Hematopoietic multipotent progenitor cell (in vitro differentiated cells): ENCODE measurements at regions not wholly inside any gene's neighbourhood (a gene's known extent, or its start where the extent isn't known, plus 50 kb on each side); places are given as distances from the start of the nearest gene placed in this dataset.
"Not testable (repeated sequence)": the region's sequence is repeated elsewhere in the genome, so short reads cannot be mapped to it uniquely, and the experiment has no call there.

Experiments
- DNase-seq, 3 donors: peaks; one replicate each; pipeline ENCODE4 v3.0.0-alpha.2; 2011 to 2015; ENCODE audit warnings: low read depth in 2 of 3, low spot score in 2 of 3

GRCh38 chr12:23139026-23139425 is 514.1 kb downstream of the ETNK1 start:
- no peak for DNase-seq

DNA sequence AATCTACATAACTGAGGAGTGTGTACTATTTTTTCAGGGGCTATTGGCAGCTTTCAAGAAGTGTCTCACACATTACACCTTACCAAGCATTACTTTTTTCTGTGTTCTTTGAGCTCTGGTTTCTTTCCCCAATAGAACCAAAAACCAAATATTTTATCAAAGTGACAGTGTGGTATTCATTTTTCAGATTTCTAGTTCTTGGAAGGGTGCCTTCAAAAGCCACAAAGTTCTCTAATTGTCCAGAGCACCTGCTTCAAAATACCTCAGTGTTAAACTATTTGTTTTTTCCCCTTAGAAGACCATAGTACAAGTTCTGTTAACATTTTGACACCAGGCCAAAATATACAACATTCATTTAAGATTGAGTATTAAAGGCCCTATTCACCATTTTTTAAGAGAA is 515.7 kb downstream of the ETNK1 start:
- no peak for DNase-seq

DNA sequence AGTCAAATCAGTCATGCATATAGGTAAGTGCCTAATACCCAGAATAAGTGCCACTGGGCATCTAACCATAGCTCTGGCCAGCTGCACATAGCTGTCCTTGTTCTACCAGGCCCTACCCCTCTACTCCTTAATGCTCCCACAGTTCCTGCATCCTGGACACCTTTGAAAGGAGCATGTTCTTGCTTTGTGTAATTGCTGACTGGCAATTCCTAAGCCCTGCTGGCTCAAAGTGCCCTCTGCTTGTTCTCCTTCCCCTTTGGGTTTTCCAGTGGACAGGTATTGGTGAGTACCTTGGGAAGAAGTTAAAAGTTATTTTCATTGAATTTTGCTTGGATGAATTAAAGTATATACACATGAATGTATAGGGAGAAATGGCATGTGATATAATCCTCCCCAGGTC is 516.4 kb downstream of the ETNK1 start:
- no peak for DNase-seq

DNA sequence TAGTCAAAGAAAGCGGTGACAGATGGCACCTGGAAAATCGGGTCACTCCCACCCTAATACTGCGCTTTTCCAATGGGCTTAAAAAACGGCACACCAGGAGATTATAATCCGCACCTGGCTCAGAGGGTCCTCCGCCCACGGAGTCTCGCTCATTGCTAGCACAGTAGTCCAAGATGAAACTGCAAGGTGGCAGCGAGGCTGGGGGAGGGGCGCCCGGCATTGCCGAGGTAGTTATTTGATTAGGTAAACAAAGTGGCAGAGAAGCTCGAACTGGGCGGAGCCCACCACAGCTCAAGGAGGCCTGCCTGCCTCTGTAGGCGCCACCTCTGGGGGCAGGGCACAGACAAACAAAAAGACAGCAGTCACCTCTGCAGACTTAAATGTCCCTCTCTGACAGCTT is 521.1 kb downstream of the ETNK1 start:
- not testable (repeated sequence) for DNase-seq

DNA sequence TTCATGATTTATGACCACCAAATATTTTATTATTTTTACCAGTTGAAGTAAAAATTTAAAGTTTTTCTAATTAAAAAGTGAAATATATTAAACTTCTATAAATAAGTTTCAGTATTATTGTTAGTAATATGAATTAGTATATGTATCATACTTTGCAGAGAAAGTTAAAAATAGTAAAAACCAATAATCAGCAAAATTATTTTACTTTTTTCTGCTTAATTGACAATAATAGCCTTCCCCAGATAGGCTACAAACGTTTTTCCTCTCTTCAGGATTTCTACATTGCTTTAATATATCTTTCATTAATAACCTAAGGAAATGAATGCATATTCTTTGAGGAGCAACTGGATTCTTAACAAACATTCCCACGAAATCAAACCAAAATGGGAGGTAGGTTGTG is 543.5 kb downstream of the ETNK1 start:
- DNase-seq, result no peak

DNA sequence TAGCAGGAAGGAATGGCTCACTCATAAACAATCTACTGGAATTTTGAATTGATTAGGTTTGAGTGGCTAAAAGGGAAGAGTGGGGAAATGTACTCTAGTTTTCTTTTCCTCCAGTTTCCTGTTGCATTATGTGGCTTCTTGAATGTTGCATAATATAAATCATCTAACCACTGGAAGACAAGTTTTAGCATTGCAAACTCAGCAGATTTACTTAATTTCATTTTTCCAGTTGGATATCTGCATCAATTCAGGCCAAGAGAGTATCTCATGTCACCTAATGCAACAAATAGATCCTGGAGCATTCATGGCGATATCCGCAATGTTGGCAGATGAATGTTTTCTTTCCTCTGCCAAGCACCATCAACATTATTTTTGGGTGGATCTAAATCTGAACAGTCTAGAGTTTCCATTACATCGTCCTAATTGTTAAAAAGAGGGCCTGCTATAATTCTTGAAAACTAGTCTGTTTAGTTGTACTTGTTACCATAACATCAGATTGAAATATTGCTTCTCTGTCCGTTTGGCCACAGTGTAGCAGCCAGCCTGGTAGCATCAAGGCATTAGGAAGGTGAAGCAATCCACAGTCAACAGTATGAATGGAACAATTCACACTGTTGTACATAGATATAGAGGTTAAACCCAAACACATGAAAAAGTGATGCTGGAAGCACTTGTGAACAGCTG is 544.2 kb downstream of the ETNK1 start:
- DNase-seq, result no peak

DNA sequence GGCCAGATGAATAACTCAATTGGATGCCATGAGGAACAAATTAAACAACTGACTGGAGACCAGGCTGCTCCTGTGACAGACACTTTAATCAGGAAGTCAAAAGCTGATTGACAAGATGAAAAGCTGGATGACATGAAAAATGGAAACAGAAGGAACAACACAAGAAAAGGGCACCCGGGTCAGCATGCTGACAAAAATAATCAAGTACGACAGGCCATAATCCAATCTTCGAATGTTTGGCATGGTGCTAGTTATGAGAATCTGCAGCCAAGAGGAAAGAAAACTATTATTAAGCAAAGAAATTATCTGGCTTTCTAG is 544.7 kb downstream of the ETNK1 start:
- no peak for DNase-seq

- no peak for DNase-seq
Measured at GRCh38 chr12:23174917-23175316, 549.9 kb downstream of the ETNK1 start.

DNA sequence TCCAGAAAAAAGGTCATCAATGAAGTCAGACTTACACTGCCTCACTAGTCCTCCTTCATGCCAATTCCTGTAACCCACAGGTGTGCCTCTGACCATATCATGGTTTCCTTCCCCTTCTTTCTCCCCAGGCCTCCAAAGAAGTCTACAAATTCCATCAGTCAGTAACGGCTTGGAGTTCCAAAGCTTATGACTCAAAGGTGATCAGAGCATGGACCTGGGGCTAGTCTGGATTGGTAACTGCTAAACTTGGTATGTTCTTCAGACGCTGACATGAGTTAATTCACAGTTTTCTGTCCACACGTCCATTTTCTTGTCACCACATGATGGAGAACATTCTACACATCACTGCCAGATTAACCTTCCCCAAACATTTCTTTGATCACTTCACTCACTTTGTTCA is 560.4 kb downstream of the ETNK1 start:
- no peak for DNase-seq

GRCh38 chr12:23186950-23187349 is 562.0 kb downstream of the ETNK1 start:
- no peak for DNase-seq

DNA sequence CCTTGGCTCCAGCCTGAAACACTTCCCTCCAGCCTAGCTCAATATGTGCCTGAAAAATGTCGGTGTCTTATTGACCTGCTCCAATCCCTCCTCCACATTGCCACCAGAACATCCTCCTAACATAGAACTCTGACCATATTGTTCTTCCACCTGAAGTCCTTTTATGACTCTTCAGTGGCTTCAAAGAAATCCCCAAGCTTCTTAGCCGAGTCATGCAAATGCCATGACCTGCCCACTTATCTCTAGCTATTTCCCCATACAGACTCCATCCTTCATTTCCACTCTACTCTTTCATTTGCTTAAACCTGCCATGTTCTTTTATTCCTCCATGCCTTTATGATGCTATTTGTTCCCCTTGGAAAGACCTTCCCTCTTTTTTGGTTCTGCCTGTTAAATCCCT is 568.6 kb downstream of the ETNK1 start:
- DNase-seq, result no peak

GRCh38 chr12:23197266-23197665 is 572.3 kb downstream of the ETNK1 start:
- no peak for DNase-seq

- DNase-seq, result no peak
Measured at GRCh38 chr12:23202728-23203127, 577.8 kb downstream of the ETNK1 start.

DNA sequence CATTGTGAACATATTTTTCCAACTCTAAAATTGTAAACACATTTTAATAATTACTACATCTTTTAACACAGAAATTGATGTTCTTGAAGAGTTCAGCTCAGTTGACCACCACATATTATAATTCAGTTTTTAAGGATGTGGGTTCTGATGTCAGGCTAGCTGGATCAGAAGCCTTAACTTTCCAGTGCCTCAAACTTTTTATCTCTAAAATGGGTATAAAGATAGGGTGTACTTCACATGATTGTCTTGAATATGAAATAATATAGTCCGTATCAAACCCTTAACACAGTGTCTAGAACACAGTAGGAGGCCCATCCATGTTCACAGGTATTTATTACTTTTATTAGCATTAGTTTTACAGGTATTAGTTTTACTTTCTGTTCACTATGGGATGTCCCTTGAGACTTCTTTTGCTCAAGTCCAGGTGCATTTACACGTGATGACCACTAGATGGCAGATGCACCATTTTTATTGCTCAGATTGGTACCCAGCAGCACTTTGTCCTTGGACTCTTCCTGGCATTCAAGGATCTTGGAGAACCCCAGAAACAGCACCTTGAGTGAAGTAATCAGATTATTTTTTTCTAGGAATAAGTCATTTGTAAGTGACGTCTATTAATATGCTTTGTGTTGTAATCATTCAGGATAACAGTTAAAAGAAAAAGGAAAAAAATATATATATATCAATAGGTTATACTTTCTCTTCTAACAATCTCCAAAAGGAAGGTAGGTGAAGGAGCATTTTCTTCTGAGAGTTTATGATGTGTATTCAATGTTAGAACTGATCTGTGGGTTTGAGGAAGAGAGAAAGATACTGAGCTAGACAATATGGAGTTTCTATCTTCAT is 580.2 kb downstream of the ETNK1 start:
- peak in 2 of 3 donors; percentile 32 to 65 for DNase-seq

DNA sequence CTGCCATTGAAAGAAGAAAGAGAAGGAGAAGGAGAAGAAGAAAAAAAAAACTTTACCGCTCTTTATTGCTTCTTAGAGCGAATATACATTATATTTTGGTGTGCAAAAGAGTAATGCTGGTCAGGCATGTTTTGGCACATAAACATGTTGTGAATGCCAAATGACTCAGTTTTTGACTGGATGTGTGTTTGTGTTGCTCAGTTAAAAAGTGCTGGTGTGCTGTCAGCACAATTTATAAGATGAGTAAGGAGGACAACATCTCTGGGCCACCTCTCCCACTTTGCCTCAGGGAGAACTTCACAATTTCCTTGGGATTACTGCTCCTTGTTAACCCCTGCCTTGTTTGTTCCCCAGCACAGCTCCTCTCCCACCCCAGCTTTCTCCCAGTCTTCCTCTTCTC is 584.8 kb downstream of the ETNK1 start:
- no peak for DNase-seq

DNA sequence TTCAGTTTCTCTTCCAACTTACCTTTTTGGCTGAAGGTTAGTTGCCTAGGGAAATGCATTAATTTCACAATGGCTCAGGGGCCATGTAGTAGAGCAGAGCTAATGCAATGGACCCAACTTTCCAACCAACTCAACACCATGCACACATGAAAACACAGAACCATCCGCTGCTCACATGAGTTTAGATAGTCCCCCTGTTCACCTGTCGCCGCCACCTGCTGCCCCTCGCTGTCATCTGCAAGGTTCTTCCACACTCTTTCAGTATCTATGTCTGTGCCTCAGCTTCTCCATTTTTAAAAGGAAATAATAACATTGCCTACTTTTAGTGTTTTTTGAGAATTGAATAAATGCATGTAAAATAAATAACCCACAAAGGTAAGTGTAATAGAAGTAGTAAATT is 585.6 kb downstream of the ETNK1 start:
- DNase-seq, result no peak

GRCh38 chr12:23211384-23212320 is 586.7 kb downstream of the ETNK1 start:
- no peak for DNase-seq

DNA sequence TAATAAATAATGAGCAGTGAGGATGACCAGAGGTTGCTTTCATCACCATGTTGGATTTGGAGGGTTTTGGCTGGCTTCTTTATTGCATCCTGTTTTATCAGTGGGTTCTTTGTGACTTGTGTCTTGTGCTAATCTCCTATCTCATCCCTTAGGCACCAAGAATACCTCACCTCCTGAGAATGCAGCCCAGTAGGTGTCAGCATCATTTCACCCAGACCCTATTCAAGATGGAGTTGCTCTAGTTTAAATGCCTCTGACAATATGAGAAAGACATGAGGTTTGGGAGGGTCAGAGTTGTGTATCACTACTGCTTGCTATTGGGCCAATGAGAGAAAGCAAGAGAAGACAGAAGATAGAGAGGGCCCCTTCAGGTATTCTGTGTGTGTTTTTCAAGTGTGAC is 592.2 kb downstream of the ETNK1 start:
- no peak for DNase-seq

DNA sequence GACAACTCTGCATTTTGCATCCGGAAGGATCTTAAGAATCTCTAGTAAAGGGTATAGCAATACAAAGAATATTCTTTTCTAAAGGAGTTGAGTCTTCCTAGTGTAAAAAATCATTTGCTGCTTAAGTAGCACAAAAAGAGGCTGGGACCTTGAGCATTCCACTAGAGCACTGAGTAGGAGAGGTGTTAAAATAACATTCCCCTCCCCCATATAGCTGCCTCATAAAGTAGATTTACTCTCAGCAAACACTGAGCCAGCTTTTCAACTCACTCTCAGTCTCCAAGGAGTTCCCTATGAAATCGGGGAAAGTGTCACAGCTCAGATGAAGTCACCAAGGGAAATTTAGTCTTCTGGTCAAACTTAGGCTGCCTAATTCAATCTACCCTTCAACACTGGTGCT is 592.7 kb downstream of the ETNK1 start:
- no peak for DNase-seq

DNA sequence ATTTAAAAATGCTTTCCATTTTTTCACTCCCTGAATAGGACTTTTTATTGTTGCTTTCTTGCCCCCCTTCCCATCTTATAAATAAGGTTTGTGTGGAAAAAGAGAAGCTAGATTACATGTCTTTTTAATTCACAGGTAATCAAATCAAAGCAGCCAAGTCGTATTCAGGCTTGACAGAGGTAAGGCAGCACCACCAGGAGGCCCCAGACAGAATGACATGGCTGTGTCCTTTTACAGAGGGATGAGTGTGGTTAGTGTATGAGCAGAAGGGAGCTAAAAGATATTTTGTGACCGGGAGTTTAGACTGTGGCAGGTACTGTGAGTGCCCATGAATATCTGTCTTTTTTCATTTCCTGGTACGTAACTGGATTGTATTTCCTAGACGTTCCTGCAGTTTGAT is 596.1 kb downstream of the ETNK1 start:
- no peak for DNase-seq

DNA sequence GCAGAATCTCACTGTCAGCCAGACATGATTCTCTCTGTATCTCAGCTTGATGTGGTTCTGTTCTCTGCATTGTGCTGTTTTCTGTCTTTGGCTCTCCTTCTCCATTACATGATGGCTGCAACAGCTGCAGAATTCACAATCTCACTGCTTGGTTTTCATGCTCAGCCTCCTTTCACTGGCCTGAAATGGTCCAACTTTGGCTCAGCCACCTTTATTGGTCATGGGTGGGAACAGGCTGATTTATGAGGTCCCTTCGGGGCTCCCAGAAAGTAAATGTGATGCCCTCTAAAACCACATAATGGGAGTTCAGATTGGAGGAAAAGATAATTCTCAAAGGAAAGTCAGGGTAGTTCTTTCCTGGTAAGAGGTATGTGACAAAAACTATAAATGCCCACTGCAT is 597.0 kb downstream of the ETNK1 start:
- no peak for DNase-seq
